ENCODE measurements at regions not wholly inside any gene's neighbourhood (a gene's known extent, or its start where the extent isn't known, plus 50 kb on each side); places are given as distances from the start of the nearest gene placed in this dataset.

- DNase-seq (ENCODE audit: low read depth, low spot score) = peak; percentile 76
- Histone ChIP-seq H3K4me3 (ENCODE audit: low read depth, low read length) (no peak overlapping the region), H3K9me3 (ENCODE audit: control insufficient read depth, insufficient read depth, low read length) (no peaks in the 10 kb centered on the region), H3K27ac (ENCODE audit: low read depth, low read length) (peak overlapping the region; percentile 85), H3K27me3 (ENCODE audit: control insufficient read depth, insufficient read depth, low read length) (no peaks in the 10 kb centered on the region)
- TF ChIP-seq, protein P1, sequence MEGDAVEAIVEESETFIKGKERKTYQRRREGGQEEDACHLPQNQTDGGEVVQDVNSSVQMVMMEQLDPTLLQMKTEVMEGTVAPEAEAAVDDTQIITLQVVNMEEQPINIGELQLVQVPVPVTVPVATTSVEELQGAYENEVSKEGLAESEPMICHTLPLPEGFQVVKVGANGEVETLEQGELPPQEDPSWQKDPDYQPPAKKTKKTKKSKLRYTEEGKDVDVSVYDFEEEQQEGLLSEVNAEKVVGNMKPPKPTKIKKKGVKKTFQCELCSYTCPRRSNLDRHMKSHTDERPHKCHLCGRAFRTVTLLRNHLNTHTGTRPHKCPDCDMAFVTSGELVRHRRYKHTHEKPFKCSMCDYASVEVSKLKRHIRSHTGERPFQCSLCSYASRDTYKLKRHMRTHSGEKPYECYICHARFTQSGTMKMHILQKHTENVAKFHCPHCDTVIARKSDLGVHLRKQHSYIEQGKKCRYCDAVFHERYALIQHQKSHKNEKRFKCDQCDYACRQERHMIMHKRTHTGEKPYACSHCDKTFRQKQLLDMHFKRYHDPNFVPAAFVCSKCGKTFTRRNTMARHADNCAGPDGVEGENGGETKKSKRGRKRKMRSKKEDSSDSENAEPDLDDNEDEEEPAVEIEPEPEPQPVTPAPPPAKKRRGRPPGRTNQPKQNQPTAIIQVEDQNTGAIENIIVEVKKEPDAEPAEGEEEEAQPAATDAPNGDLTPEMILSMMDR (IDR thresholded peaks at IDR 0.05; ENCODE audit: low read depth, low read length) = no peak
- ChIA-PET POLR2A (interaction anchor here (1.1 kb wide), 1 partner anchor 18 kb away, joined by 5 read pairs; no protein-coding TSS in a partner anchor), CTCF (no interaction called here)
Observed at GRCh38 chr3:66609660-66610561, 109.1 kb upstream of the LRIG1 start.

GRCh38 chr3:66610562-66610909 lies 109.7 kb upstream of the LRIG1 start:
- H3K4me3 ChIP-seq (ENCODE audit: low read depth, low read length) = no peak overlapping the region
- POLR2A ChIA-PET = interaction anchor here (1.1 kb wide), 1 partner anchor 18 kb away, joined by 5 read pairs; no protein-coding TSS in a partner anchor
- H3K9me3 ChIP-seq (ENCODE audit: control insufficient read depth, insufficient read depth, low read length) = no peaks in the 10 kb centered on the region
- CTCF ChIA-PET = no interaction called here
- no peak overlapping the region for H3K27ac ChIP-seq (ENCODE audit: low read depth, low read length)
- TF ChIP-seq, protein P1 (IDR thresholded peaks at IDR 0.05; ENCODE audit: low read depth, low read length) = no peak
- no peaks in the 10 kb centered on the region for H3K27me3 ChIP-seq (ENCODE audit: control insufficient read depth, insufficient read depth, low read length)
- DNase-seq (ENCODE audit: low read depth, low spot score) = no peak

GRCh38 chr3:66615643-66616301 lies 115.0 kb upstream of the LRIG1 start:
- TF ChIP-seq, protein P1 (IDR thresholded peaks at IDR 0.05; ENCODE audit: low read depth, low read length) = no peak
- DNase-seq (ENCODE audit: low read depth, low spot score) = peak; percentile 50
- Histone ChIP-seq H3K9me3 (ENCODE audit: control insufficient read depth, insufficient read depth, low read length) (no peaks in the 10 kb centered on the region), H3K27me3 (ENCODE audit: control insufficient read depth, insufficient read depth, low read length) (no peaks in the 10 kb centered on the region), H3K4me3 (ENCODE audit: low read depth, low read length) (no peak overlapping the region), H3K27ac (ENCODE audit: low read depth, low read length) (no peak overlapping the region)
- POLR2A ChIA-PET = no interaction called here
- CTCF ChIA-PET = interaction anchor here (1.2 kb wide), 1 partner anchor 22 kb away, joined by 4 read pairs; no protein-coding TSS in a partner anchor

GRCh38 chr3:66617351-66617750 lies 116.5 kb upstream of the LRIG1 start:
- H3K27ac ChIP-seq (ENCODE audit: low read depth, low read length) = peak overlapping the region; percentile 72
- POLR2A ChIA-PET = interaction anchor here (1.0 to 1.5 kb wide), 2 partner anchors 131 to 181 kb away, joined by 3 to 4 read pairs; no protein-coding TSS in a partner anchor
- H3K27me3 ChIP-seq (ENCODE audit: control insufficient read depth, insufficient read depth, low read length) = no peaks in the 10 kb centered on the region
- no peaks in the 10 kb centered on the region; the same call in 1 of the 2 replicates for H3K9me3 ChIP-seq (ENCODE audit: control insufficient read depth, insufficient read depth, low read length)
- H3K4me3 ChIP-seq (ENCODE audit: low read depth, low read length) = no peak overlapping the region
- DNase-seq (ENCODE audit: low read depth, low spot score) = no peak
- TF ChIP-seq, protein P1 (IDR thresholded peaks at IDR 0.05; ENCODE audit: low read depth, low read length) = no peak
- CTCF ChIA-PET = interaction anchor here (0.6 to 2.1 kb wide), 5 partner anchors 24 to 218 kb away, joined by 3 to 7 read pairs (median 7); no protein-coding TSS in a partner anchor
